ENCODE measurements at regions not wholly inside any gene's neighbourhood (a gene's known extent, or its start where the extent isn't known, plus 50 kb on each side); places are given as distances from the start of the nearest gene placed in this dataset.
A peak's percentile ranks its signal among the peaks of the same experiment; 100 is the strongest.
"Not testable (repeated sequence)": the region's sequence is repeated elsewhere in the genome, so short reads cannot be mapped to it uniquely, and the experiment has no call there.

DNA sequence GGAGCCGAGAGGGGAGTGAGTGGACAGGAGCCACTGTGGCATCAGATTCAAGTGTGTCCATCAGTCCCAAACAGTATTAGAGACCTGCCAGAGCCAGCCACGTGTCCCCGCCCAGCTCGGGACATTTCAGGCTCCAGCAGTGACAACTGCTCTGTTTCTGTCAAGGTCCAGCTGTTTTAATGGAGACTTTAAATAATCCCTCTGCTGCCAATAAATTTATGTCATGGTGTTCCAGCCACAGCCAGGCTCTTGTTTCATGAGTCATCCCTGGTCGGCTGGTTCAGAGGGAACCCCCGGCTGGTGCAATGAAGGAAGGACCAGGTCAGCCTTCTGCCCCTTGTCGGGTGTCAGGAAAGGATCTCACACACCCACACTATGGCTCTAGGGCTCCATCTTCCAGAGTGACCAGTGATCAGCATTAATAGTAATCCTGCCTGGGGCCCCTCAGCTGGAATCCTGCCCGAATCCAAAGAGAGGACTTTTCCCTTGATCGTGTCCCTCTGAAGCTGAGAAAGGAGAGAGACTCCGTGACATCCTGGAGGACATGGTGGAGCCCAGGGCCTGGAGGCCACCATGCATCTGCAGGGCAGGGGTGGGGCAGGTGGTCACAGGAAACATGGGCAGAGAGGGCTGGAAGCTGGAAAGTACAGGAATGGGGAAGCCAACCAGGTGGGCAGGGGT lies 197.3 kb downstream of the MATN1 start:
- H3K4me1 ChIP-seq, result no peaks in the 10 kb centered on the region
- intact Hi-C loops (cut with DNase I; ENCODE audit: low total_unique reads), result no loop called here
- TF ChIP-seq CTCF (IDR thresholded peaks at IDR 0.05), result no peak
- H3K9me3 ChIP-seq, result no peaks in the 10 kb centered on the region
- H3K36me3 ChIP-seq, result no peaks in the 10 kb centered on the region
- DNase-seq, result peak; percentile 36 to 62
- peaks cover 0 to 55% of the 10 kb centered on the region in 2 donors for H3K27me3 ChIP-seq
- H3K4me3 ChIP-seq, result no peak overlapping the region
- H3K27ac ChIP-seq, result no peak overlapping the region

DNA sequence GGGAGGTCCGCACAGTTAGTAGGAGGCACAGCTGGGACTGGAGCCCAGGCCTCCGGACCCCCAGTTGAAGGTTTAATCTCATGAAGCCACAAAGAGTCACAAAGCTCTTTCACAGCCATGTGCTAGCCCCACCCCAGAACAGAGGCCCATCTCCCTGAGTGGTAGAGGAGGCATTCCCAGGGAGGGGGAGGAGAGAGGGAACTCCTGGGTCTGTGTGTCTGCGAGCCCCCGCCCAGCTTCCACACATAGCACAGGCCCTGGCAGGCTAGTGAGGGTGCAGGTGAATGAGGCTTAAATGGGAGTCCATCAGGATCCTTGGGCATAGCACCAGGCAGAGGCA lies 197.8 kb downstream of the MATN1 start:
- Histone ChIP-seq H3K9me3 (no peaks in the 10 kb centered on the region), H3K27ac (no peak overlapping the region)
- no peak for TF ChIP-seq CTCF (IDR thresholded peaks at IDR 0.05)

DNA sequence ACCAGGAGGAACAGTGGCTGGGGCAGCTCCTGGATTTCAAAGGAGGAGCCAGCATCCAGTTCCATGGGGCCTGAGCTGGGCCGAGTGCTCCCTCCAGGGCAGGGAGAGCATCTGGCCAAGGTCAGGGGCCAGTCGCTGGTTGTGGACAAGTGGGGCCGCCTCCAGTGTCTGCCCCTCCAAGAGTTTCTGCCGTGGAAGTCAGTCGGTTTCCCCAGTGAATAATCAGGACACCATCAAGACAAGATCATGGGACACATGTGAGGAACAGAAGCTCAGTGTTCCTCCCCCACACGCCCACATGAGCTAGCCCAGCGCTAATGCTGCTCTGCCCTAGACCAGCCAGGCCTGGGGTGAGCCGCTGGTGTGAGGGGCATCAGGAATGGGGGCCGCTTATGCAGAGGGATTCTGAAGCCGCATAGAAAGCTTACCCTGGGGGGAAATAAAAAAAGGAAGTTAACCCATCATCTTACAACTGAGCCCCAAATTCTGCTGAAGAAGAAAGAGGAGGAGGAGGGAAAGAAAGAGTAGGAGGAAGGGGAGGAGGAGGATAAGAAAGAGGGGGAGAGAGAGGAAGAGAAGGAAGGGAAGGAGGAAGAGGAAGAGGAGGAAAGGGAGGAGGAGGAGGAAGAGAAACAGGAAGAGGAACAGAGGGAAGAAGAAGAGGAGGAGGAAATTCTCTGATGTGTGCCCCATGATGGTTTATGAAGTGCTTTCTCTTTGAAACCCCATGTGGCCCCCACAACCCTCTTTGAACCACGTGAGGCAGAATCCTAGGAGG lies 198.4 kb downstream of the MATN1 start:
- peak in 1 of 2 donors; percentile 40 for DNase-seq
- H3K27ac ChIP-seq, result no peak overlapping the region
- H3K4me1 ChIP-seq, result no peaks in the 10 kb centered on the region
- intact Hi-C loops (cut with DNase I; ENCODE audit: low total_unique reads), result no loop called here
- H3K27me3 ChIP-seq, result peaks cover 0 to 60% of the 10 kb centered on the region in 2 donors
- no peak for TF ChIP-seq CTCF (IDR thresholded peaks at IDR 0.05)
- H3K9me3 ChIP-seq, result no peaks in the 10 kb centered on the region
- H3K4me3 ChIP-seq, result no peak overlapping the region
- H3K36me3 ChIP-seq, result no peaks in the 10 kb centered on the region

More for the DNA sequence above, 197.8 kb downstream of the MATN1 start:
- H3K27me3 ChIP-seq, result peaks cover 0 to 55% of the 10 kb centered on the region in 2 donors
- H3K36me3 ChIP-seq, result no peaks in the 10 kb centered on the region
- peak in 1 of 2 donors; percentile 37 for DNase-seq
- H3K4me1 ChIP-seq, result no peaks in the 10 kb centered on the region
- intact Hi-C loops (cut with DNase I; ENCODE audit: low total_unique reads), result no loop called here
- no peak overlapping the region for H3K4me3 ChIP-seq

DNA sequence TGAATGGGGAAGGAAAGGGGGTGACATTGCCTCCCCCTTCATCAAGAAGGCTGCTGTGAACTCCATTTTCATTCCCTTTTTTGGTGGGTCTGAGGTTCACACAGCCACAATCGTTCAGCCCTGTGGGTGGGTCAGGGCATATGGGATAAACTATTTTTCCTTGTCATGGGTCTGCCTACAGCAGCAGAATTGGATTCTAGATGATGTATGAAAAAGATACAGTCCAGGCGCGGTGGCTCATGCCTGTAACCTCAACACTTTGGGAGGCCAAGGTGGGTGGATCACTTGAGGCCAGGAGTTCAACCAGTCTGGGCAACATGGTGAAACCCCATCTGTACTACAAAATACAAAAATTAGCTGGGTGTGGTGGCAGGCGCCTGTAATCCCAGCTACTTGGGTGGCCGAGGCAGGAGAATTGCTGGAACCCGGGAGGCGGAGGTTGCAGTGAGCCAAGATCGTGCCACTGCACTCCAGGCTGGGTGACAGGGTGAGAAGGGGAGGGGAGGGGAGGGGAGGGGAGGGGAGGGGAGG lies 199.3 kb downstream of the MATN1 start:
- H3K27ac ChIP-seq; H3K36me3 ChIP-seq; H3K4me3 ChIP-seq; intact Hi-C loops (cut with DNase I; ENCODE audit: low total_unique reads); H3K9me3 ChIP-seq; H3K4me1 ChIP-seq: not testable (repeated sequence)
- peak in 1 of 2 donors; percentile 23 for DNase-seq
- peaks cover 0 to 60% of the 10 kb centered on the region in 2 donors for H3K27me3 ChIP-seq

DNA sequence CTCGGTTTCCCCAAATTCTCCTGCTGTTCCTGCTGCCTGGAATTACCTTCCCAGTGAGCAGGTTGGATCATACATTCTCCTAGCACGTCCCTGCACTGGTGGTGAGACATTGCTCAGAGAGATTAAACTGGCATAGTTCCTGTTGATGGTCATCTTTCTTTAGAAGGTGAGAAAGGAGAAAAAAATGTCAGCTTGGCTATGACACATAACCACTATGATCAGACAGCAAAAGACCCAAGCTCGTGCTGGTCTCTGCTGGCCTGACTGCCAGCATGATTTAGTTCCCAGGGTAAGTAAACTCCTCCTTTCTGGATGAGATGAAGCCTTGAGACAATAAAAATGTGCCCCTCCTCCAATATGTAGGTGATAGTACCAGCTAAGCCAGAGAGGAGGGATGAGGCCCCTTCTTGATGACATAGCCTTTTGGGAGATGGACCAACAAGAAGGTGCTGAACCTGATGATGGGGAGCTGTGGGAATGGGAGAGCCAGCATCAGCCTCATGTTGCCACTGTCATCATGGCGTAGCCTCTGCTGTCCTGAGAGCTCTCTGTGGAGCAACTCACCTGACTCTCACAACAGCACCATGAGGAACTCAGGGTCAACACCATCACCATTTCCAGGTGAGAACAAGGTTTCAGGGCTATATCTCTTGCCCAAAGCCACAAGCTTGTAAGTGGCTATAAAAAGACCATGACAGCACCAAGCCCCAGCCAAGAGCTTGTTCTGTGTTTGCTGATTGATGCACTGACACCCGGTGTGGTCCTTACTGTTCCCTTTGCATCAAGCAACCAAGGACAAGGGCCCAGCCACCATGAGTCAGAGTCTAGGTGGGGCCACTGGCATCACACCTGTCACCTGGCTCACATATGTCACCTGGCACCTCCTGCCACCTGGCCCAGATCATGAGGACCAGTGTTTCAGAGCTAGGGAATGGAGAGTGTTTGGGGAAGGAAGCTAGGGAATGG lies 200.0 kb downstream of the MATN1 start:
- no peak overlapping the region for H3K27ac ChIP-seq
- DNase-seq, result peak in 1 of 2 donors; percentile 49

More for the DNA sequence above, 200.0 kb downstream of the MATN1 start:
- Histone ChIP-seq H3K9me3 (no peaks in the 10 kb centered on the region), H3K4me3 (no peak overlapping the region), H3K4me1 (no peaks in the 10 kb centered on the region), H3K36me3 (no peaks in the 10 kb centered on the region), H3K27me3 (peaks cover 0 to 62% of the 10 kb centered on the region in 2 donors)
- no peak for TF ChIP-seq CTCF (IDR thresholded peaks at IDR 0.05)
- intact Hi-C loops (cut with DNase I; ENCODE audit: low total_unique reads), result no loop called here

Measured in tibial artery (tissue), 4 donors.